OCI-LY3 (cell line): ENCODE measurements at regions not wholly inside any gene's neighbourhood (a gene's known extent, or its start where the extent isn't known, plus 50 kb on each side); places are given as distances from the start of the nearest gene placed in this dataset.

ENCODE experiments used
- H2AFZ ChIP-seq: fragments of 200-600, 300-600 bp; shearing (Covaris generic); 2 replicates; pipeline ENCODE4 v1.6.0; 2014; ENCODE audit warnings: antibody characterized with exemption, low read depth, low read length
- H3K27ac ChIP-seq: fragments of 200-600, 300-600 bp; sonication (generic); 2 replicates; pipeline ENCODE4 v1.5.1; 2014; ENCODE audit warnings: mild to moderate bottlenecking, low read length, moderate library complexity, mixed read lengths
- H3K27me3 ChIP-seq: fragments of 200-600, 300-600 bp; sonication (generic); 2 replicates; pipeline ENCODE4 v1.6.1; 2014; ENCODE audit warnings: low read depth, low read length, mixed read lengths
- H3K36me3 ChIP-seq: fragments of 200-600, 300-600 bp; sonication (generic); replicated peaks from 2 replicates; pipeline ENCODE3; 2014; ENCODE audit warnings: low read depth, low read length, mixed read lengths
- H3K4me1 ChIP-seq: fragments of 300-600, 200-600 bp; sonication (generic); 2 replicates; pipeline ENCODE4 v1.6.1; 2014; ENCODE audit warnings: low read length, mixed read lengths
- H3K4me2 ChIP-seq: fragments of 200-600, 300-600 bp; sonication (generic); 2 replicates; pipeline ENCODE4 v1.6.1; 2014; ENCODE audit warnings: low read length, mixed read lengths
- H3K4me3 ChIP-seq: fragments of 300-600, 200-600 bp; sonication (generic); 2 replicates; pipeline ENCODE4 v1.5.1; 2014; ENCODE audit warnings: antibody characterized with exemption, mild to moderate bottlenecking, low read length, moderate library complexity
- H3K79me2 ChIP-seq: fragments of 300-600, 200-600 bp; shearing (Covaris generic); 2 replicates; pipeline ENCODE4 v1.6.1; 2014; ENCODE audit warnings: mild to moderate bottlenecking, low read length, mixed read lengths
- H3K9ac ChIP-seq: fragments of 300-600, 200-600 bp; shearing (Covaris generic); 2 replicates; pipeline ENCODE4 v1.6.0; 2014; ENCODE audit warnings: mild to moderate bottlenecking, low read length, moderate library complexity
- H3K9me3 ChIP-seq: fragments of 200-600, 300-600 bp; shearing (Covaris generic); 2 replicates; pipeline ENCODE4 v1.6.1; 2014; ENCODE audit warnings: low read length, mixed read lengths; ENCODE audit not compliant: insufficient read depth
- H4K20me1 ChIP-seq: fragments of 200-600, 300-600 bp; sonication (generic); 2 replicates; pipeline ENCODE4 v1.6.1; 2016; ENCODE audit warnings: low read length, mixed read lengths; ENCODE audit not compliant: insufficient read depth
- CTCF ChIP-seq: fragments of 200-600, 300-600 bp; sonication (generic); IDR thresholded peaks from 2 replicates; pipeline ENCODE4 v1.5.1; 2014; ENCODE audit warnings: antibody characterized with exemption, low read length, low read depth
- EZH2phosphoT487 ChIP-seq: fragments of 200-600 bp; shearing (Covaris generic); IDR thresholded peaks from 2 replicates; pipeline ENCODE4 v1.6.1; 2018; ENCODE audit warnings: antibody characterized with exemption, mixed run types, low read depth

DNA sequence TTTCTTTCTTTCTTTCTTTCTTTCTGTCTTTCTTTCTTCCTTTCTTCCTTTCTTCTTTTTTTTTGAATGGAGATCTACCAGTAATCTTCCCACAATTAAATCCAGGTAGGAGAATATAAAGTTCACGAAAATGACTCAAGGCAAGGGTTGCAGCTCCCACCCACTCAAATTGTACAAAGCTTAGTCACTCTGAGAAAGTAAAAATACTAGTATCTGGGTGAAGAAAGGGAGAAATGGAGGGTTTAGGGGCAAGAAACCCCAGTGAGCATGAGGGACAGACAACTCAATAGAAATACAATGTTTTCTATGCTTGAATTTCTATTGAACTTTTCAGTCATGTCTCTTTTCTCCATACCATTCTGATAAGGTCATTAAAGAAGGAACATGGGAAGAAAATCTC is 200.8 kb downstream of the GATA3 start:
- no peaks in the 10 kb centered on the region for H3K4me1 ChIP-seq
- no peak overlapping the region for H2AFZ ChIP-seq
- no peaks in the 10 kb centered on the region for H3K79me2 ChIP-seq
- H3K4me3 ChIP-seq, result no peak overlapping the region
- TF ChIP-seq CTCF (no peak), EZH2phosphoT487 (no peak)
- H3K4me2 ChIP-seq, result no peak overlapping the region
- H3K27ac ChIP-seq, result no peak overlapping the region
- H3K9ac ChIP-seq, result no peak overlapping the region
- H3K9me3 ChIP-seq, result no peaks in the 10 kb centered on the region
- H4K20me1 ChIP-seq, result no peaks in the 10 kb centered on the region
- H3K36me3 ChIP-seq, result no peaks in the 10 kb centered on the region
- H3K27me3 ChIP-seq, result no peaks in the 10 kb centered on the region

DNA sequence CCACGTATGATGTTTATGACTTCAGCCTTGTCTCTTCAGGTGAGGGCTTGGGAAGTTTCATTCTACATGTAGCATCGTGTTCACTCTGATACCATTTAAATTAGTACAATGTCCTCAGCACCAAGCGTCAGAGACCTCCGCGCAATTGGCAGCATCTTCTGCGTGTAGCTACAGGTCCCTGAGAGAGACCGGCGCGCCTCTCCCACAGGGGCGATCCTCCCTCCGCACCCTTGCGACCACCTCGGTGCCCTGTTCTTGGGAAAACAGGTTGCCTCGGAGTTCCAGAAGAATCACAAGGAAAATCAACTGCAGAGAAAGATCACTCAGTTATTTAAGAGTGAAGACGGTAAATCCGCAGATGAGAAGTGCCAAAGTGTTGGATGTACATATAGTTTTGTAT is 206.2 kb downstream of the GATA3 start:
- no peak overlapping the region for H2AFZ ChIP-seq

GRCh38 chr10:8262317-8262716 is 207.8 kb downstream of the GATA3 start:
- TF ChIP-seq EZH2phosphoT487 (no peak), CTCF (no peak)
- no peak overlapping the region for H3K4me3 ChIP-seq
- H3K9me3 ChIP-seq, result no peaks in the 10 kb centered on the region

More for the DNA sequence above, 206.2 kb downstream of the GATA3 start:
- Histone ChIP-seq H3K4me3 (no peak overlapping the region), H4K20me1 (no peaks in the 10 kb centered on the region), H3K9ac (no peak overlapping the region), H3K79me2 (no peaks in the 10 kb centered on the region), H3K27ac (no peak overlapping the region), H3K4me1 (no peaks in the 10 kb centered on the region), H3K9me3 (no peaks in the 10 kb centered on the region), H3K36me3 (no peaks in the 10 kb centered on the region), H3K27me3 (no peaks in the 10 kb centered on the region), H3K4me2 (no peak overlapping the region)
- no peak for TF ChIP-seq CTCF
- no peak for TF ChIP-seq EZH2phosphoT487

GRCh38 chr10:8269976-8270375 is 215.5 kb downstream of the GATA3 start:
- TF ChIP-seq CTCF (no peak), EZH2phosphoT487 (no peak)

More at GRCh38 chr10:8262317-8262716, 207.8 kb downstream of the GATA3 start:
- Histone ChIP-seq H4K20me1 (no peaks in the 10 kb centered on the region), H3K4me2 (no peak overlapping the region), H3K79me2 (no peaks in the 10 kb centered on the region), H2AFZ (no peak overlapping the region), H3K4me1 (no peaks in the 10 kb centered on the region), H3K27ac (no peak overlapping the region), H3K27me3 (no peaks in the 10 kb centered on the region), H3K36me3 (no peaks in the 10 kb centered on the region), H3K9ac (no peak overlapping the region)

More at GRCh38 chr10:8269976-8270375, 215.5 kb downstream of the GATA3 start:
- Histone ChIP-seq H3K79me2 (no peaks in the 10 kb centered on the region), H3K27me3 (no peaks in the 10 kb centered on the region), H3K36me3 (no peaks in the 10 kb centered on the region), H3K9ac (no peak overlapping the region), H3K4me2 (no peak overlapping the region), H3K4me3 (no peak overlapping the region), H2AFZ (no peak overlapping the region), H4K20me1 (no peaks in the 10 kb centered on the region), H3K4me1 (no peaks in the 10 kb centered on the region), H3K27ac (no peak overlapping the region), H3K9me3 (no peaks in the 10 kb centered on the region)
